A549 (cell line): ENCODE measurements at regions not wholly inside any gene's neighbourhood (a gene's known extent, or its start where the extent isn't known, plus 50 kb on each side); places are given as distances from the start of the nearest gene placed in this dataset.

Experiments
- ATAC-seq, 2 experiments: fragments of 200-7000 bp in 1 of 2; fragments of >200 bp in 1 of 2; cut with Nextera tagmentation in 1 of 2; cut with Tn5 transposase in 1 of 2; 3 replicates each; pipeline versions ENCODE4 v1.8.0 to v1.9.1; 2018 to 2020; ENCODE audit warnings: mild to moderate bottlenecking in 1 of 2, moderate library complexity in 1 of 2
- CTCF ChIA-PET: fragments of 300-600 bp; sonication (Branson Sonifier 250); formaldehyde crosslinking; extraction: SDS; loops from one replicate; lab custom pipeline; 2021; ENCODE audit warnings: antibody characterized with exemption, inconsistent platforms; lab: Yijun Ruan, JAX
- POLR2A ChIA-PET: fragments of 350-600 bp; formaldehyde crosslinking; extraction: SDS; loops from one replicate; lab custom pipeline; 2021; ENCODE audit warnings: antibody characterized with exemption, inconsistent platforms; lab: Yijun Ruan, JAX
- DNase-seq, 2 experiments: peaks; one replicate each; pipeline versions ENCODE4 v3.0.0 to v3.0.0-alpha.2; 2011 to 2016; ENCODE audit warnings: low read depth in 1 of 2, low spot score in 1 of 2
- FAIRE-seq: peaks from 2 replicates; lab custom pipeline; 2011; peaks lifted over from hg19 to GRCh38; lab: Jason Lieb, UNC
- H3K27ac ChIP-seq, 2 experiments: fragments of >200 bp; sonication (Bioruptor Twin); formaldehyde crosslinking; 3 replicates each; pipeline ENCODE4 v1.5.1; 2016 to 2017
- H3K4me1 ChIP-seq: fragments of >200 bp; sonication (Bioruptor Twin); formaldehyde crosslinking; 3 replicates; pipeline ENCODE4 v1.6.1; 2016
- H3K4me2 ChIP-seq: fragments of >200 bp; sonication (Bioruptor Twin); formaldehyde crosslinking; 3 replicates; pipeline ENCODE4 v1.6.1; 2016
- H3K4me3 ChIP-seq: fragments of >200 bp; sonication (Bioruptor Twin); formaldehyde crosslinking; 3 replicates; pipeline ENCODE4 v1.5.1; 2016
- H3K9me3 ChIP-seq: fragments of >200 bp; sonication (Bioruptor Twin); formaldehyde crosslinking; 3 replicates; pipeline ENCODE4 v1.6.1; 2016
- CBX2 ChIP-seq: fragments of 200-600 bp; sonication (generic); IDR thresholded peaks from 2 replicates; pipeline ENCODE4 v1.6.1; 2016; ENCODE audit warnings: low read depth, mild to moderate bottlenecking, borderline replicate concordance
- CBX8 ChIP-seq: fragments of 200-600 bp; sonication (generic); IDR thresholded peaks from 2 replicates; pipeline ENCODE4 v1.6.1; 2016
- CHD4 ChIP-seq: fragments of 200-600 bp; sonication (generic); IDR thresholded peaks from 2 replicates; pipeline ENCODE4 v1.6.1; 2016; ENCODE audit warnings: antibody characterized with exemption, mild to moderate bottlenecking, borderline replicate concordance
- EP300 ChIP-seq, 2 experiments: fragments of >200 bp; sonication (Bioruptor Twin); formaldehyde crosslinking; IDR thresholded peaks; 2 replicates in 1 of 2; 3 replicates in 1 of 2; pipeline ENCODE4 v1.6.1; 2016 to 2017
- FOSB ChIP-seq: fragments of 250-450 bp; sonication (Bioruptor Pico); IDR thresholded peaks from 2 replicates; pipeline ENCODE4 v1.5.0; 2020; ENCODE audit warnings: mild to moderate bottlenecking, moderate library complexity
- HEYL ChIP-seq: fragments of 250-450 bp; sonication (Bioruptor Pico); IDR thresholded peaks from 2 replicates; pipeline ENCODE4 v1.8.0; 2021; ENCODE audit warnings: mild to moderate bottlenecking, moderate library complexity
- JUNB ChIP-seq: fragments of >200 bp; sonication (Bioruptor Twin); formaldehyde crosslinking; IDR thresholded peaks from 2 replicates; pipeline ENCODE4 v1.6.1; 2016
- MAFK ChIP-seq: fragments of 450-650 bp; IDR thresholded peaks from 2 replicates; pipeline ENCODE4 v1.6.1; 2014; ENCODE audit not compliant: partially characterized antibody
- NR3C1 ChIP-seq: fragments of >200 bp; sonication (Bioruptor Twin); formaldehyde crosslinking; IDR thresholded peaks from 3 replicates; pipeline ENCODE4 v1.6.1; 2017
- POLR2A ChIP-seq: IDR thresholded peaks from 2 replicates; pipeline ENCODE4 v1.6.1; 2012; ENCODE audit warnings: mild to moderate bottlenecking, low read length
- RAD21 ChIP-seq, 2 experiments: fragments of >200 bp in 1 of 2; sonication (Bioruptor Twin) in 1 of 2; formaldehyde crosslinking in 1 of 2; IDR thresholded peaks in 1 of 2; conservative IDR thresholded peaks in 1 of 2; 2 replicates in 1 of 2; 3 replicates in 1 of 2; pipeline ENCODE4 v1.6.1; 2012 to 2018; ENCODE audit warnings: inconsistent platforms in 1 of 2
- RARB ChIP-seq: fragments of 250-450 bp; sonication (Bioruptor Pico); IDR thresholded peaks from 2 replicates; pipeline ENCODE4 v1.8.0; 2021; ENCODE audit warnings: mild to moderate bottlenecking, moderate library complexity
- RCOR1 ChIP-seq: fragments of 150-350 bp; IDR thresholded peaks from 2 replicates; pipeline ENCODE4 v1.6.1; 2014; ENCODE audit warnings: antibody characterized with exemption, low read length, low read depth
- RNF2 ChIP-seq: fragments of 200-600 bp; sonication (generic); IDR thresholded peaks from 2 replicates; pipeline ENCODE4 v1.6.1; 2016; ENCODE audit warnings: low read depth, mild to moderate bottlenecking, antibody characterized with exemption, moderate library complexity, borderline replicate concordance
- SMC3 ChIP-seq: fragments of >200 bp; sonication (Bioruptor Twin); formaldehyde crosslinking; IDR thresholded peaks from 3 replicates; pipeline ENCODE4 v1.6.1; 2018; ENCODE audit warnings: inconsistent platforms
- TFCP2L1 ChIP-seq: fragments of 250-450 bp; sonication (Bioruptor Pico); IDR thresholded peaks from 2 replicates; pipeline ENCODE4 v1.5.0; 2021; ENCODE audit warnings: mild to moderate bottlenecking
- ZC3H11A ChIP-seq: fragments of 450-650 bp; IDR thresholded peaks from 2 replicates; pipeline ENCODE4 v1.6.1; 2014; ENCODE audit warnings: antibody characterized with exemption, mild to moderate bottlenecking
- WGBS: methylation state at CpG from one replicate; pipeline ENCODE4 v1.1.6; 2017; ENCODE audit errors: missing lambda C conversion rate; 5-methylcytosine and 5-hydroxymethylcytosine counted together
- TF ChIP-seq, protein P1 (sequence below): IDR thresholded peaks from 2 replicates; pipeline ENCODE4 v1.6.1; 2012; ENCODE audit warnings: low read depth, borderline replicate concordance
- TF ChIP-seq, protein P2 (sequence below): fragments of 200-600 bp; sonication (generic); IDR thresholded peaks from 2 replicates; pipeline ENCODE4 v1.6.1; 2016; ENCODE audit warnings: antibody characterized with exemption, mild to moderate bottlenecking, moderate library complexity
- TF ChIP-seq, protein P3 (sequence below): fragments of 250-450 bp; sonication (Bioruptor Pico); IDR thresholded peaks from 2 replicates; pipeline ENCODE4 v1.5.0; 2020; ENCODE audit warnings: low read depth, mild to moderate bottlenecking, moderate library complexity

DNA sequence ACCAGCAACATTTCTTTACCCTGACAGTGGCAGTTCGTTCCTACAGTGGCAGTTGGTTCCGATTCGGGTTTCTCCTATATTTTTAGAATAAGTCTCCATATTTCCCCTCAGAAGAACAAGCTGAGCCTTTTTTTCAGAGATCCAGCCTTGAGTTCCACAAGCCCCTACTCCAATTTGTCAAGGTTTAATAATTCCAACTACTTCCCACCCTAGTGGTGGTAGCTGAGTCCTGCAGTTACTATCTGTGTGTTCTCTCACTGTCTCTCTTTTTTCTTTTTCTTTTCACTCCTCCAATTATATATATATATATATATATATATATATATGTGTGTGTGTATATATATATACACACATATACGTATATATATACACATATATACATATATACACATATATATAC, 1347.3 kb downstream of the PCDH9 start (continued):
- no peak for TF ChIP-seq CBX2

DNA sequence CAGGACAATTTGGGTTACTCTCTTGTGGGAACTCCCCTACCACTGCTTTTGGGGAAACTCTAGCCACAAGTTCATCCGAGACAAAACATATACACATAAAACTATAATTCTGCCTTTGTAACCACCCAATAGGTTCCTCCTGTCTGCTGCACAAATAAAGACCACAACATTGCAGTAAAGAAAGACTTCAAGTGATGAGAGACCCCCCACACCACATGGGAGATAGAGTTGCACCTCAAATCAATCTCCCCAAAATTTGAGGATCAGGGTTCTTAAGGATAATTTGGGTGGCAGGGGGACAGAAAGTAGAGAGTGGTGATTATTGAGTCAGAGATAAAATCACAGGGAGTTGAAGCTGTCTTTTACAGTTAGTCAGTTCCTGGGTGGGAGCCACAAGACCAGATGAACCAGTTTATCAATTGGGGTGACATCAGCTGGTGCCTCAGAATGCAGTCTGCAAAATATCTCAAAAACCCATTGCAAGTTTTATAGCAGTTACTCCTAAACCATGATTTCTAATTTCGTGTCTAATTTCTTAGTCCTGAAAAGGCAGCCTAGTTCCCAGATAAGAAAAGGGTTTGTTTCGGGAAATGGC, 1348.5 kb downstream of the PCDH9 start:
- ChIA-PET CTCF (no interaction called here), POLR2A (no interaction called here)
- no peaks in the 10 kb centered on the region for H3K4me1 ChIP-seq
- H3K9me3 ChIP-seq, result no peaks in the 10 kb centered on the region
- no peak overlapping the region for H3K27ac ChIP-seq
- H3K4me3 ChIP-seq, result no peak overlapping the region
- 56% methylated on average over 3 of the region's 3 CpGs for WGBS
- H3K4me2 ChIP-seq, result no peak overlapping the region
- no peak for FAIRE-seq
- no peak for TF ChIP-seq SMC3
- TF ChIP-seq CBX8, result no peak
- TF ChIP-seq FOSB (CRISPR knock-in tag), result no peak
- no peak for TF ChIP-seq NR3C1
- DNase-seq, result no peak
- ATAC-seq, result no peak

GRCh38 chr13:65875031-65875430, 1355.1 kb downstream of the PCDH9 start:
- CTCF ChIA-PET, result no interaction called here
- FAIRE-seq, result no peak

GRCh38 chr13:65872448-65872847, 1357.7 kb downstream of the PCDH9 start:
- ChIA-PET POLR2A (no interaction called here), CTCF (no interaction called here)
- FAIRE-seq (no peak), DNase-seq (no peak), ATAC-seq (no peak)
- Histone ChIP-seq H3K4me3 (no peak overlapping the region), H3K9me3 (no peaks in the 10 kb centered on the region), H3K27ac (no peak overlapping the region), H3K4me1 (no peaks in the 10 kb centered on the region), H3K4me2 (no peak overlapping the region)
- TF ChIP-seq POLR2A (no peak), MAFK (peak; percentile 68)

More at GRCh38 chr13:65875031-65875430, 1355.1 kb downstream of the PCDH9 start:
- H3K9me3 ChIP-seq, result no peaks in the 10 kb centered on the region
- no peaks in the 10 kb centered on the region for H3K4me1 ChIP-seq
- H3K27ac ChIP-seq, result no peak overlapping the region
- H3K4me2 ChIP-seq, result no peak overlapping the region
- POLR2A ChIA-PET, result no interaction called here
- no peak for ATAC-seq
- no peak overlapping the region for H3K4me3 ChIP-seq
- TF ChIP-seq NR3C1, result no peak
- TF ChIP-seq CBX8, result no peak
- TF ChIP-seq, protein P1, sequence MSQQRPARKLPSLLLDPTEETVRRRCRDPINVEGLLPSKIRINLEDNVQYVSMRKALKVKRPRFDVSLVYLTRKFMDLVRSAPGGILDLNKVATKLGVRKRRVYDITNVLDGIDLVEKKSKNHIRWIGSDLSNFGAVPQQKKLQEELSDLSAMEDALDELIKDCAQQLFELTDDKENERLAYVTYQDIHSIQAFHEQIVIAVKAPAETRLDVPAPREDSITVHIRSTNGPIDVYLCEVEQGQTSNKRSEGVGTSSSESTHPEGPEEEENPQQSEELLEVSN, result no peak
- no peak for TF ChIP-seq RCOR1
- TF ChIP-seq, protein P2, sequence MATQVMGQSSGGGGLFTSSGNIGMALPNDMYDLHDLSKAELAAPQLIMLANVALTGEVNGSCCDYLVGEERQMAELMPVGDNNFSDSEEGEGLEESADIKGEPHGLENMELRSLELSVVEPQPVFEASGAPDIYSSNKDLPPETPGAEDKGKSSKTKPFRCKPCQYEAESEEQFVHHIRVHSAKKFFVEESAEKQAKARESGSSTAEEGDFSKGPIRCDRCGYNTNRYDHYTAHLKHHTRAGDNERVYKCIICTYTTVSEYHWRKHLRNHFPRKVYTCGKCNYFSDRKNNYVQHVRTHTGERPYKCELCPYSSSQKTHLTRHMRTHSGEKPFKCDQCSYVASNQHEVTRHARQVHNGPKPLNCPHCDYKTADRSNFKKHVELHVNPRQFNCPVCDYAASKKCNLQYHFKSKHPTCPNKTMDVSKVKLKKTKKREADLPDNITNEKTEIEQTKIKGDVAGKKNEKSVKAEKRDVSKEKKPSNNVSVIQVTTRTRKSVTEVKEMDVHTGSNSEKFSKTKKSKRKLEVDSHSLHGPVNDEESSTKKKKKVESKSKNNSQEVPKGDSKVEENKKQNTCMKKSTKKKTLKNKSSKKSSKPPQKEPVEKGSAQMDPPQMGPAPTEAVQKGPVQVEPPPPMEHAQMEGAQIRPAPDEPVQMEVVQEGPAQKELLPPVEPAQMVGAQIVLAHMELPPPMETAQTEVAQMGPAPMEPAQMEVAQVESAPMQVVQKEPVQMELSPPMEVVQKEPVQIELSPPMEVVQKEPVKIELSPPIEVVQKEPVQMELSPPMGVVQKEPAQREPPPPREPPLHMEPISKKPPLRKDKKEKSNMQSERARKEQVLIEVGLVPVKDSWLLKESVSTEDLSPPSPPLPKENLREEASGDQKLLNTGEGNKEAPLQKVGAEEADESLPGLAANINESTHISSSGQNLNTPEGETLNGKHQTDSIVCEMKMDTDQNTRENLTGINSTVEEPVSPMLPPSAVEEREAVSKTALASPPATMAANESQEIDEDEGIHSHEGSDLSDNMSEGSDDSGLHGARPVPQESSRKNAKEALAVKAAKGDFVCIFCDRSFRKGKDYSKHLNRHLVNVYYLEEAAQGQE, result no peak
- no peak for TF ChIP-seq RAD21 (conservative IDR thresholded peaks at IDR 0.05 in 1 of 2, IDR thresholded peaks at IDR 0.05 in 1 of 2)
- TF ChIP-seq RARB, result no peak
- no peak for TF ChIP-seq ZC3H11A
- no peak for TF ChIP-seq CHD4
- TF ChIP-seq EP300 (IDR thresholded peaks at IDR 0.05), result no peak
- TF ChIP-seq JUNB, result no peak
- TF ChIP-seq TFCP2L1 (CRISPR knock-in tag), result no peak
- TF ChIP-seq, protein P3, sequence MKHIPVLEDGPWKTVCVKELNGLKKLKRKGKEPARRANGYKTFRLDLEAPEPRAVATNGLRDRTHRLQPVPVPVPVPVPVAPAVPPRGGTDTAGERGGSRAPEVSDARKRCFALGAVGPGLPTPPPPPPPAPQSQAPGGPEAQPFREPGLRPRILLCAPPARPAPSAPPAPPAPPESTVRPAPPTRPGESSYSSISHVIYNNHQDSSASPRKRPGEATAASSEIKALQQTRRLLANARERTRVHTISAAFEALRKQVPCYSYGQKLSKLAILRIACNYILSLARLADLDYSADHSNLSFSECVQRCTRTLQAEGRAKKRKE (CRISPR knock-in tag), result no peak
- TF ChIP-seq HEYL, result no peak
- TF ChIP-seq CBX2, result no peak
- no peak for TF ChIP-seq RNF2
- DNase-seq, result no peak
